CD14-positive monocyte (primary cell): ENCODE measurements at regions not wholly inside any gene's neighbourhood (a gene's known extent, or its start where the extent isn't known, plus 50 kb on each side); places are given as distances from the start of the nearest gene placed in this dataset.

Experiments
- DNase-seq, 3 donors: peaks; one replicate each; pipeline ENCODE4 v3.0.0-alpha.2; 2011 to 2022
- H2AFZ ChIP-seq: 2 replicates; pipeline ENCODE4 v1.6.0; 2012; ENCODE audit warnings: mild to moderate bottlenecking, low read depth, low read length, inconsistent platforms; ENCODE audit not compliant: insufficient read depth, poor library complexity, severe bottlenecking
- H3K27ac ChIP-seq, 2 donors: 1 replicate in 1 of 2; 2 replicates in 1 of 2; pipeline ENCODE4 v1.5.1; 2012 to 2013; ENCODE audit warnings: low read length in 2 of 2, control low read depth in 1 of 2, inconsistent platforms in 1 of 2, low read depth in 1 of 2, mild to moderate bottlenecking in 1 of 2
- H3K27me3 ChIP-seq, 2 donors: one replicate each; pipeline versions ENCODE4 v1.6.0 to v1.6.1; 2011 to 2013; ENCODE audit warnings: low read length in 2 of 2; ENCODE audit not compliant: control insufficient read depth in 2 of 2, insufficient read depth in 2 of 2
- H3K36me3 ChIP-seq, 2 donors: replicated peaks in 1 of 2; 1 replicate in 1 of 2; 2 replicates in 1 of 2; pipeline versions ENCODE4 v1.5.1 to v1.6.1; 2012 to 2013; ENCODE audit warnings: low read length in 2 of 2, control low read depth in 1 of 2, inconsistent platforms in 1 of 2, mild to moderate bottlenecking in 1 of 2; ENCODE audit not compliant: insufficient read depth in 2 of 2, control insufficient read depth in 1 of 2
- H3K4me1 ChIP-seq, 2 donors: 1 replicate in 1 of 2; 2 replicates in 1 of 2; pipeline versions ENCODE4 v1.5.1 to v1.6.1; 2012 to 2013; ENCODE audit warnings: low read length in 2 of 2, control low read depth in 1 of 2, inconsistent platforms in 1 of 2, mild to moderate bottlenecking in 1 of 2, moderate library complexity in 1 of 2; ENCODE audit not compliant: insufficient read depth in 2 of 2, control insufficient read depth in 1 of 2
- H3K4me2 ChIP-seq: replicated peaks from 2 replicates; pipeline ENCODE3; 2012; ENCODE audit warnings: low read length, moderate library complexity, mild to moderate bottlenecking; ENCODE audit not compliant: poor library complexity, severe bottlenecking; ENCODE audit errors: extremely low read depth
- H3K4me3 ChIP-seq, 3 experiments: fragments of 200-600 bp in 1 of 3; sonication (generic) in 1 of 3; replicated peaks in 1 of 3; 1 replicate in 2 of 3; 2 replicates in 1 of 3; pipeline ENCODE4 v1.5.1; 2011 to 2013; ENCODE audit warnings: low read length in 3 of 3, mild to moderate bottlenecking in 3 of 3, control low read depth in 2 of 3, low read depth in 2 of 3, inconsistent platforms in 1 of 3, moderate library complexity in 1 of 3
- H3K79me2 ChIP-seq: 2 replicates; pipeline ENCODE4 v1.6.0; 2012; ENCODE audit warnings: mild to moderate bottlenecking, control low read depth, inconsistent platforms, low read length, moderate library complexity; ENCODE audit not compliant: insufficient read depth
- H3K9ac ChIP-seq: 2 replicates; pipeline ENCODE4 v1.6.0; 2017; ENCODE audit warnings: low read length, mild to moderate bottlenecking; ENCODE audit not compliant: insufficient read depth, poor library complexity, severe bottlenecking
- H3K9me3 ChIP-seq, 2 donors: replicated peaks in 1 of 2; 1 replicate in 1 of 2; 2 replicates in 1 of 2; pipeline versions ENCODE4 v1.5.1 to v1.6.1; 2012 to 2013; ENCODE audit warnings: low read length in 2 of 2, control low read depth in 1 of 2; ENCODE audit not compliant: control insufficient read depth in 1 of 2, insufficient read depth in 1 of 2
- H4K20me1 ChIP-seq: 2 replicates; pipeline ENCODE4 v1.6.0; 2012; ENCODE audit warnings: mild to moderate bottlenecking, low read length, control low read depth, moderate library complexity; ENCODE audit not compliant: insufficient read depth
- H3K27ac Mint-ChIP-seq, 7 donors: one replicate each; pipeline ENCODE4 v1.8.0; 2020; ENCODE audit warnings: mild to moderate bottlenecking in 7 of 7, mixed read lengths in 7 of 7, moderate library complexity in 6 of 7, inconsistent platforms in 2 of 7
- H3K27me3 Mint-ChIP-seq, 3 donors: one replicate each; pipeline ENCODE4 v1.8.0; 2021 to 2022; ENCODE audit warnings: low read depth in 3 of 3, mild to moderate bottlenecking in 3 of 3, mixed read lengths in 3 of 3, moderate library complexity in 3 of 3, inconsistent platforms in 1 of 3
- H3K36me3 Mint-ChIP-seq, 2 donors: one replicate each; pipeline ENCODE4 v1.8.0; 2020; ENCODE audit warnings: mixed read lengths in 2 of 2, inconsistent platforms in 1 of 2, mild to moderate bottlenecking in 1 of 2
- H3K4me1 Mint-ChIP-seq: one replicate; pipeline ENCODE4 v1.8.0; 2020; ENCODE audit warnings: mild to moderate bottlenecking, mixed read lengths
- H3K4me3 Mint-ChIP-seq, 2 donors: one replicate each; pipeline ENCODE4 v1.8.0; 2020; ENCODE audit warnings: mild to moderate bottlenecking in 2 of 2, mixed read lengths in 2 of 2, moderate library complexity in 1 of 2
- H3K9me3 Mint-ChIP-seq, 7 donors: one replicate each; pipeline ENCODE4 v1.8.0; 2020 to 2022; ENCODE audit warnings: mixed read lengths in 7 of 7, mild to moderate bottlenecking in 6 of 7, moderate library complexity in 6 of 7, inconsistent platforms in 2 of 7
- WGBS: methylation state at CpG from one replicate; pipeline ENCODE4 v1.1.5; 2013; ENCODE audit warnings: missing lambda C conversion rate; ENCODE audit not compliant: insufficient coverage; 5-methylcytosine and 5-hydroxymethylcytosine counted together
- intact Hi-C, 2 donors: fragments of 100-400 bp; cut with micrococcal nuclease; formaldehyde crosslinking; loops; one replicate each; pipeline versions ENCODE4 v1.15.0 to v1.15.1; 2023
- TF ChIP-seq, protein P1 (sequence below): fragments of 200-600 bp; IDR thresholded peaks from one replicate; pipeline ENCODE4 v1.8.0; 2022; ENCODE audit warnings: antibody characterized with exemption, mild to moderate bottlenecking

DNA sequence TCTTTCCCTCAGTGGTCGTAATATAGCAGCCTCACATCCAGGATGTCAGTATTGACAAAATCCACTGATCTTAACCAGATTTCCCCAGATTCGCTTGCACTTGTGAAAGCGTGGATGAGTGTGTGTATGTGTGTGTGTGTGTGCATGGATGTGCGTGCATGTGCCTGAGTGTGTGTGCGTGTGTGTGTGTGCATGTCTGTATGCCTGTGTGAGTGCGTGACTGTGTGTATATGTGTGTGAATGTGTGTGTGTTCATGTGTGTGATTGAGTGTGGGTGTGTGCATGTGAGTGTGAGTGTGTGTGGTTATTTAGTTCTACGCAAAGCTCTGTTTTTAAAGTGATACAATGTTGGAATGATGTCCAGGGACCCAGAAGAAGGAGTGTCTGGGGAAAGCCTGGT is 723.2 kb downstream of the BRD1 start:
- Histone ChIP-seq H4K20me1 (no peaks in the 10 kb centered on the region), H3K9me3 (no peaks in the 10 kb centered on the region), H3K36me3 (no peaks in the 10 kb centered on the region), H3K79me2 (no peaks in the 10 kb centered on the region), H3K4me3 (no peak overlapping the region), H3K27me3 (no peaks in the 10 kb centered on the region), H3K4me2 (no peak overlapping the region), H3K27ac (no peak overlapping the region), H2AFZ (no peak overlapping the region), H3K4me1 (no peaks in the 10 kb centered on the region), H3K9ac (no peak overlapping the region)
- peaks cover 0 to 2% (median 0%) of the 10 kb centered on the region in 7 donors for H3K9me3 Mint-ChIP-seq
- intact Hi-C loops: no loop called here
- no peaks in the 10 kb centered on the region for H3K4me1 Mint-ChIP-seq
- no peaks in the 10 kb centered on the region for H3K36me3 Mint-ChIP-seq
- DNase-seq: no peak
- peaks cover 5 to 11% (median 8%) of the 10 kb centered on the region in 3 donors for H3K27me3 Mint-ChIP-seq
- 97% methylated on average over 4 of the region's 7 CpGs for WGBS
- no peak overlapping the region for H3K4me3 Mint-ChIP-seq
- H3K27ac Mint-ChIP-seq: no peak overlapping the region
- TF ChIP-seq, protein P1, sequence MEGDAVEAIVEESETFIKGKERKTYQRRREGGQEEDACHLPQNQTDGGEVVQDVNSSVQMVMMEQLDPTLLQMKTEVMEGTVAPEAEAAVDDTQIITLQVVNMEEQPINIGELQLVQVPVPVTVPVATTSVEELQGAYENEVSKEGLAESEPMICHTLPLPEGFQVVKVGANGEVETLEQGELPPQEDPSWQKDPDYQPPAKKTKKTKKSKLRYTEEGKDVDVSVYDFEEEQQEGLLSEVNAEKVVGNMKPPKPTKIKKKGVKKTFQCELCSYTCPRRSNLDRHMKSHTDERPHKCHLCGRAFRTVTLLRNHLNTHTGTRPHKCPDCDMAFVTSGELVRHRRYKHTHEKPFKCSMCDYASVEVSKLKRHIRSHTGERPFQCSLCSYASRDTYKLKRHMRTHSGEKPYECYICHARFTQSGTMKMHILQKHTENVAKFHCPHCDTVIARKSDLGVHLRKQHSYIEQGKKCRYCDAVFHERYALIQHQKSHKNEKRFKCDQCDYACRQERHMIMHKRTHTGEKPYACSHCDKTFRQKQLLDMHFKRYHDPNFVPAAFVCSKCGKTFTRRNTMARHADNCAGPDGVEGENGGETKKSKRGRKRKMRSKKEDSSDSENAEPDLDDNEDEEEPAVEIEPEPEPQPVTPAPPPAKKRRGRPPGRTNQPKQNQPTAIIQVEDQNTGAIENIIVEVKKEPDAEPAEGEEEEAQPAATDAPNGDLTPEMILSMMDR: no peak

DNA sequence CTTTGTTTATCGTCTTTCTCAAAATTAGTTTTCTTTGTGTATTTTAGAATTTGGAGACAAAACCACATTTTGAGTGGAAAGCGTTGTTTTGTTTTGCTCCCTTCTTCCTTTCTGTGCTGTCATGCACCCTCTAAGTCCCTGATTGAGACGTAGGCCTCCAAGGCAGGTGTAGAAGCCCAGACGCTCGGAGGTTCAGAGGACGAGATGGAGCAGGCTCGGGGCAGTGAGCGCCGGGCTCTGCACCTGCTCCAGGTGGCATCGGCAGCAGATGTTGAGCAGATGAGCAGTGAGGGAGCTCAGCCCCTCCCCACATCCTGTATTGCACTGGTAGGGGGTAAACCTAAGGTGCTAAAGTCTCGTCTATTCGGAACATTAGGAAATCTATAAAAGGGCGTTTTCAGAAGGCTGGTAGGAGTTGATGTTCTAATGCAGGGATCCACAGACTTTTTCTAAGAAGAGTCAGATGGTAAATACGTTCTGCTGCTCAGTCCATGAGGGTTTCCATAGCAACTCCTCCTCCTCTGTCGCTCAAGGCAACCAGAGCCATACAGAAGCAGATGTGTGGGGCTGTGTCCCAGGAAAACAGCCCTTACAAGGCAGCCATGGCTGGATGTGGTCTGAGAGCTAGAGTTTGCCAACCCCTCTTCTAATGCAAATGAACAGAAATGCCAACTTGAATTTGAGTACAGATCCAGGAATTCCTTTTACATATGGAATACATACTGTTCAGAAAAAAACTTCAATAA is 724.2 kb downstream of the BRD1 start:
- intact Hi-C loops: no loop called here
- no peak for DNase-seq
- H4K20me1 ChIP-seq: no peaks in the 10 kb centered on the region
- H3K36me3 Mint-ChIP-seq: no peaks in the 10 kb centered on the region
- H3K4me1 Mint-ChIP-seq: no peaks in the 10 kb centered on the region
- H2AFZ ChIP-seq: no peak overlapping the region
- no peak overlapping the region for H3K4me3 ChIP-seq
- H3K79me2 ChIP-seq: no peaks in the 10 kb centered on the region
- H3K27me3 Mint-ChIP-seq: peaks cover 5 to 11% (median 8%) of the 10 kb centered on the region in 3 donors
- 94% methylated on average over 8 of the region's 15 CpGs for WGBS
- no peaks in the 10 kb centered on the region for H3K4me1 ChIP-seq
- no peak overlapping the region for H3K9ac ChIP-seq
- peaks cover 0 to 2% (median 0%) of the 10 kb centered on the region in 7 donors for H3K9me3 Mint-ChIP-seq
- no peak overlapping the region for H3K4me2 ChIP-seq
- TF ChIP-seq, protein P1: no peak
- no peaks in the 10 kb centered on the region for H3K27me3 ChIP-seq
- no peak overlapping the region for H3K27ac ChIP-seq
- no peak overlapping the region for H3K27ac Mint-ChIP-seq
- H3K36me3 ChIP-seq: no peaks in the 10 kb centered on the region
- no peaks in the 10 kb centered on the region for H3K9me3 ChIP-seq
- no peak overlapping the region for H3K4me3 Mint-ChIP-seq
